Activated CD8-positive, alpha-beta T cell treated with anti-CD3 and anti-CD28 coated beads for 36 hours (primary cell): ENCODE measurements at regions not wholly inside any gene's neighbourhood (a gene's known extent, or its start where the extent isn't known, plus 50 kb on each side); places are given as distances from the start of the nearest gene placed in this dataset.

Source experiments
- ATAC-seq: fragments of 200-7000 bp; cut with Tn5 transposase; one replicate; pipeline ENCODE4 v1.10.0; 2021; ENCODE audit warnings: mild to moderate bottlenecking, moderate library complexity
- CTCF ChIA-PET: fragments of 350-600 bp; sonication (Branson Sonifier 250); formaldehyde crosslinking; loops from one replicate; lab custom pipeline; 2021; ENCODE audit warnings: antibody characterized with exemption; lab: Charles Lee
- POLR2A ChIA-PET: fragments of 350-600 bp; sonication (Branson Sonifier 250); formaldehyde crosslinking; loops from one replicate; lab custom pipeline; 2021; ENCODE audit warnings: antibody characterized with exemption; lab: Charles Lee
- DNase-seq: peaks from one replicate; pipeline ENCODE4 v3.0.0-alpha.2; 2020
- H3K27ac Mint-ChIP-seq: one replicate; pipeline ENCODE4 v1.8.0; 2021; ENCODE audit warnings: mild to moderate bottlenecking, mixed read lengths
- H3K27me3 Mint-ChIP-seq: one replicate; pipeline ENCODE4 v1.8.0; 2021; ENCODE audit warnings: mixed read lengths
- H3K36me3 Mint-ChIP-seq: one replicate; pipeline ENCODE4 v1.8.0; 2021; ENCODE audit warnings: low read depth, mixed read lengths
- H3K4me1 Mint-ChIP-seq: one replicate; pipeline ENCODE4 v1.8.0; 2021; ENCODE audit warnings: low read depth, mixed read lengths
- H3K4me3 Mint-ChIP-seq: one replicate; pipeline ENCODE4 v1.8.0; 2021; ENCODE audit warnings: mild to moderate bottlenecking, moderate library complexity, mixed read lengths
- H3K9me3 Mint-ChIP-seq: one replicate; pipeline ENCODE4 v1.8.0; 2021; ENCODE audit warnings: mixed read lengths
- CTCF ChIP-seq: fragments of 200-600 bp; IDR thresholded peaks from one replicate; pipeline ENCODE4 v1.8.0; 2022; ENCODE audit warnings: antibody characterized with exemption, mild to moderate bottlenecking
- intact Hi-C: fragments of 100-400 bp; cut with micrococcal nuclease; formaldehyde crosslinking; loops from one replicate; pipeline ENCODE4 v1.10.0; 2022

DNA sequence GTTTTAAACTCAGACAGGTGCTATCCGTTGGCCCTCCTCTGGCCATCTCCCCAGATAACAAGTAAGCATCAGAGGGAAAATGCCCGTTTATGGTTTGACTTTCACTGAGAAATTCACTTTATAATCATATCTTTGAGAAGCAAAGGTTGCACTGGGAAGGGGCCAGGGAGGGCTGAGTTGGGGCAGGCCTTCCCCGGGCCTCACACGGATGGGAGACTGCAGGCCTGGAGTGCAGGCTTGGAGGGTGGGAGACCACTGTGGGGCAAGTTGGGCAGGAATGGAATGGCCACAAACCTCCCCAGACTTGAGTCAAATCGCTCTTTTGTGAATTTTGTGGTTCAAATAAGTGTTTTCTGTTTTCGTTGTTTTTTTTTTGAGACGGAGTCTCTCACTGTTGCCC is 451.7 kb downstream of the TSHZ3 start:
- Mint-ChIP-seq H3K36me3 (no peaks in the 10 kb centered on the region), H3K27ac (no peak overlapping the region), H3K4me3 (no peak overlapping the region), H3K27me3 (no peaks in the 10 kb centered on the region), H3K9me3 (no peaks in the 10 kb centered on the region), H3K4me1 (no peaks in the 10 kb centered on the region)
- no peak for TF ChIP-seq CTCF
- CTCF ChIA-PET: no interaction called here
- DNase-seq (no peak), ATAC-seq (no peak)
- intact Hi-C loops: no loop called here
- POLR2A ChIA-PET: no interaction called here

- Mint-ChIP-seq H3K36me3 (no peaks in the 10 kb centered on the region), H3K4me1 (no peaks in the 10 kb centered on the region), H3K4me3 (no peak overlapping the region), H3K27ac (no peak overlapping the region), H3K9me3 (no peaks in the 10 kb centered on the region), H3K27me3 (no peaks in the 10 kb centered on the region)
- intact Hi-C loops: no loop called here
- no peak for TF ChIP-seq CTCF
- POLR2A ChIA-PET: no interaction called here
- CTCF ChIA-PET: no interaction called here
- ATAC-seq: no peak
- no peak for DNase-seq
Observed at GRCh38 chr19:30897034-30897433, 452.2 kb downstream of the TSHZ3 start.

DNA sequence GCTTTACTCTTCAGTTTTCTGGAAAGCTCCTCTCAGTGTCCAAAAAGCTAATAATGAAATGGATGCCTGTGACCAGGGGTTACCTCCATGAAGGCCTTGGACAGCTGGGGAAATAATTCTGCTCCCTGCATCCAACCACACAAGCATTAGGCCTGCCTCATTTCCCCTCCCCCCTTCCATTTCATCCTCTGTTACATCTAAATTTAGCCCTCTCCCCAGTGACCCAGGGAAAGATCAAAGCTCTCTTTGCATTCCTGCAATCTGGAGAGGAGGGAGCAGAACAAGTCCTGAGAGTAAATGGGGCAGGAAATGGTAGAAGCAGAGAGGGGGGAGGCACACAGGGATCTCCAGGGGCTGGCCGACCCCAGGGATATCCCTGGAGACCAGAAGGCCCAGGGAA is 452.7 kb downstream of the TSHZ3 start:
- ATAC-seq: no peak
- no peak for DNase-seq
- Mint-ChIP-seq H3K36me3 (no peaks in the 10 kb centered on the region), H3K9me3 (no peaks in the 10 kb centered on the region), H3K27ac (no peak overlapping the region), H3K4me3 (no peak overlapping the region), H3K4me1 (no peaks in the 10 kb centered on the region), H3K27me3 (peaks cover under 1% of the 10 kb centered on the region)
- ChIA-PET CTCF (no interaction called here), POLR2A (no interaction called here)
- intact Hi-C loops: no loop called here
- no peak for TF ChIP-seq CTCF

- no peaks in the 10 kb centered on the region for H3K9me3 Mint-ChIP-seq
- no peak overlapping the region for H3K4me3 Mint-ChIP-seq
- intact Hi-C loops: no loop called here
- peaks cover 2% of the 10 kb centered on the region for H3K27me3 Mint-ChIP-seq
- DNase-seq (no peak), ATAC-seq (no peak)
- H3K36me3 Mint-ChIP-seq: no peaks in the 10 kb centered on the region
- no peak for TF ChIP-seq CTCF
- POLR2A ChIA-PET: no interaction called here
- CTCF ChIA-PET: no interaction called here
- no peaks in the 10 kb centered on the region for H3K4me1 Mint-ChIP-seq
- no peak overlapping the region for H3K27ac Mint-ChIP-seq
Observed at GRCh38 chr19:30895946-30896345, 453.3 kb downstream of the TSHZ3 start.

DNA sequence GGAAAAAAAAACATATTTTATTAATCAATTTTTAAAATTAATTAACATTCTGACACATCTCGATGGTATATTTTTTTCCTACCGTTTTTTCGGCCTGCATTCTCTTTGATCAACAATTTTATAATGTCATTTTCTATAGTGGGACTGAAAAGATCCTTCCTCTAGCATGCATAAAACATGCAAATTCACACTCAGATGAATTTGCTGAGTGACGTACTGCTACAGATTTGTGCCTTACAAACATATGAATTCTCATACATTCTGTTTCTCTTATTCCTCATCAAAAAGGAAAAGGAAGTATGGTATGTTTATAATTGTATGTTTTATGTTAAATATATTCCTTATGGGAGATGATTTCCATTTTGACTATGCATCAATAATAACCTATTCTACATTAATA is 458.2 kb downstream of the TSHZ3 start:
- ChIA-PET POLR2A (no interaction called here), CTCF (no interaction called here)
- TF ChIP-seq CTCF: no peak
- ATAC-seq: no peak
- H3K27ac Mint-ChIP-seq: no peak overlapping the region
- no peaks in the 10 kb centered on the region for H3K4me1 Mint-ChIP-seq
- no peak overlapping the region for H3K4me3 Mint-ChIP-seq
- no peaks in the 10 kb centered on the region for H3K36me3 Mint-ChIP-seq
- intact Hi-C loops: no loop called here
- DNase-seq: no peak
- peaks cover 5% of the 10 kb centered on the region for H3K27me3 Mint-ChIP-seq
- no peaks in the 10 kb centered on the region for H3K9me3 Mint-ChIP-seq
